GM21381 (cell line): ENCODE measurements at regions not wholly inside any gene's neighbourhood (a gene's known extent, or its start where the extent isn't known, plus 50 kb on each side); places are given as distances from the start of the nearest gene placed in this dataset.
A peak's percentile ranks its signal among the peaks of the same experiment; 100 is the strongest.
"Not testable (repeated sequence)": the region's sequence is repeated elsewhere in the genome, so short reads cannot be mapped to it uniquely, and the experiment has no call there.

Experiments used
- ATAC-seq: cut with Tn5 transposase; IDR thresholded peaks from one replicate; pipeline ENCODE4 v1.9.1; 2021; ENCODE audit warnings: mild to moderate bottlenecking, moderate library complexity; ENCODE audit not compliant: unreplicated experiment

GRCh38 chr15:38797506-38797905 lies 232.9 kb upstream of the RASGRP1 start:
- ATAC-seq, result not testable (repeated sequence)

- ATAC-seq, result not testable (repeated sequence)
Measured at GRCh38 chr15:38799202-38799601, 234.6 kb upstream of the RASGRP1 start.

GRCh38 chr15:38809621-38810020 lies 245.0 kb upstream of the RASGRP1 start:
- no peak for ATAC-seq

- ATAC-seq, result no peak
Measured at GRCh38 chr15:38810686-38811085, 246.1 kb upstream of the RASGRP1 start.

GRCh38 chr15:38814254-38814653 lies 249.6 kb upstream of the RASGRP1 start:
- not testable (repeated sequence) for ATAC-seq

GRCh38 chr15:38814891-38815290 lies 250.3 kb upstream of the RASGRP1 start:
- ATAC-seq, result no peak

GRCh38 chr15:38817427-38818156 lies 253.0 kb upstream of the RASGRP1 start:
- ATAC-seq, result peak; percentile 92

- no peak for ATAC-seq
Measured at GRCh38 chr15:38818157-38818790, 253.7 kb upstream of the RASGRP1 start.

GRCh38 chr15:38819387-38819950 lies 254.9 kb upstream of the RASGRP1 start:
- ATAC-seq, result no peak

GRCh38 chr15:38823263-38823662 lies 258.6 kb upstream of the RASGRP1 start:
- ATAC-seq, result no peak

- no peak for ATAC-seq
Measured at GRCh38 chr15:38824719-38825118, 260.1 kb upstream of the RASGRP1 start.

- ATAC-seq, result no peak
Measured at GRCh38 chr15:38826880-38827279, 262.3 kb upstream of the RASGRP1 start.

GRCh38 chr15:38828031-38828532 lies 263.5 kb upstream of the RASGRP1 start:
- ATAC-seq, result no peak

- no peak for ATAC-seq
Measured at GRCh38 chr15:38829086-38829485, 264.5 kb upstream of the RASGRP1 start.

- ATAC-seq, result no peak
Measured at GRCh38 chr15:38842226-38842625, 277.6 kb upstream of the RASGRP1 start.

- ATAC-seq, result no peak
Measured at GRCh38 chr15:38843051-38843501, 278.5 kb upstream of the RASGRP1 start.

GRCh38 chr15:38843736-38844590 lies 279.3 kb upstream of the RASGRP1 start:
- no peak for ATAC-seq

GRCh38 chr15:38844736-38845135 lies 280.1 kb upstream of the RASGRP1 start:
- no peak for ATAC-seq

GRCh38 chr15:38846346-38846745 lies 281.7 kb upstream of the RASGRP1 start:
- no peak for ATAC-seq

- no peak for ATAC-seq
Measured at GRCh38 chr15:38847666-38848065, 283.1 kb upstream of the RASGRP1 start.

GRCh38 chr15:38849046-38849445 lies 284.4 kb upstream of the RASGRP1 start:
- ATAC-seq, result no peak
